Activated CD4-positive, alpha-beta memory T cell treated with anti-CD3 and anti-CD28 coated beads for 36 hours (primary cell): ENCODE measurements at regions not wholly inside any gene's neighbourhood (a gene's known extent, or its start where the extent isn't known, plus 50 kb on each side); places are given as distances from the start of the nearest gene placed in this dataset.

ENCODE experiments used
- CTCF ChIA-PET: fragments of 350-600 bp; sonication (Branson Sonifier 250); formaldehyde crosslinking; loops from one replicate; lab custom pipeline; 2021; ENCODE audit warnings: antibody characterized with exemption, inconsistent platforms; lab: Charles Lee
- POLR2A ChIA-PET: fragments of 350-600 bp; sonication (Branson Sonifier 250); formaldehyde crosslinking; loops from one replicate; lab custom pipeline; 2021; ENCODE audit warnings: antibody characterized with exemption; lab: Charles Lee
- DNase-seq: peaks from one replicate; pipeline ENCODE4 v3.0.0-alpha.2; 2020
- H3K27ac Mint-ChIP-seq: one replicate; pipeline ENCODE4 v1.8.0; 2021; ENCODE audit warnings: mixed read lengths
- H3K27me3 Mint-ChIP-seq: one replicate; pipeline ENCODE4 v1.8.0; 2021; ENCODE audit warnings: mixed read lengths
- H3K36me3 Mint-ChIP-seq: one replicate; pipeline ENCODE4 v1.8.0; 2021; ENCODE audit warnings: mixed read lengths
- H3K4me1 Mint-ChIP-seq: one replicate; pipeline ENCODE4 v1.8.0; 2021; ENCODE audit warnings: low read depth, mixed read lengths
- H3K4me3 Mint-ChIP-seq: one replicate; pipeline ENCODE4 v1.8.0; 2021; ENCODE audit warnings: mild to moderate bottlenecking, mixed read lengths
- H3K9me3 Mint-ChIP-seq: one replicate; pipeline ENCODE4 v1.8.0; 2021; ENCODE audit warnings: mixed read lengths
- intact Hi-C: fragments of 100-400 bp; cut with micrococcal nuclease; formaldehyde crosslinking; loops from one replicate; pipeline ENCODE4 v1.15.1; 2023

- no peaks in the 10 kb centered on the region for H3K36me3 Mint-ChIP-seq
- H3K27ac Mint-ChIP-seq = no peak overlapping the region
- POLR2A ChIA-PET = no interaction called here
Measured at GRCh38 chr4:120636120-120636630, 286.4 kb downstream of the PRDM5 start.

GRCh38 chr4:120633810-120634209, 288.7 kb downstream of the PRDM5 start:
- peaks cover 3% of the 10 kb centered on the region for H3K9me3 Mint-ChIP-seq
- H3K27me3 Mint-ChIP-seq = no peaks in the 10 kb centered on the region
- H3K4me1 Mint-ChIP-seq = peaks cover 3% of the 10 kb centered on the region
- no peak overlapping the region for H3K4me3 Mint-ChIP-seq
- POLR2A ChIA-PET = no interaction called here
- DNase-seq = no peak
- H3K27ac Mint-ChIP-seq = no peak overlapping the region
- H3K36me3 Mint-ChIP-seq = no peaks in the 10 kb centered on the region
- CTCF ChIA-PET = no interaction called here
- intact Hi-C loops = no loop called here

More at GRCh38 chr4:120636120-120636630, 286.4 kb downstream of the PRDM5 start:
- Mint-ChIP-seq H3K4me3 (no peak overlapping the region), H3K27me3 (no peaks in the 10 kb centered on the region), H3K9me3 (no peaks in the 10 kb centered on the region), H3K4me1 (peaks cover 3% of the 10 kb centered on the region)
- CTCF ChIA-PET = no interaction called here
- no peak for DNase-seq
- intact Hi-C loops = no loop called here

GRCh38 chr4:120630427-120630826, 292.1 kb downstream of the PRDM5 start:
- Mint-ChIP-seq H3K9me3 (peaks cover 6% of the 10 kb centered on the region), H3K27me3 (no peaks in the 10 kb centered on the region), H3K36me3 (no peaks in the 10 kb centered on the region), H3K4me3 (no peak overlapping the region), H3K27ac (no peak overlapping the region), H3K4me1 (no peaks in the 10 kb centered on the region)
- intact Hi-C loops = no loop called here
- no peak for DNase-seq
- CTCF ChIA-PET = no interaction called here
- POLR2A ChIA-PET = no interaction called here

- H3K27ac Mint-ChIP-seq = no peak overlapping the region
- H3K9me3 Mint-ChIP-seq = peaks cover 6% of the 10 kb centered on the region
- H3K36me3 Mint-ChIP-seq = no peaks in the 10 kb centered on the region
- no peaks in the 10 kb centered on the region for H3K27me3 Mint-ChIP-seq
- intact Hi-C loops = no loop called here
- POLR2A ChIA-PET = no interaction called here
- no peak overlapping the region for H3K4me3 Mint-ChIP-seq
- H3K4me1 Mint-ChIP-seq = no peaks in the 10 kb centered on the region
- CTCF ChIA-PET = no interaction called here
- DNase-seq = no peak
Measured at GRCh38 chr4:120629546-120630108, 292.9 kb downstream of the PRDM5 start.

- H3K36me3 Mint-ChIP-seq = no peaks in the 10 kb centered on the region
Measured at GRCh38 chr4:120622601-120623000, 299.9 kb downstream of the PRDM5 start.

GRCh38 chr4:120617171-120617570, 305.4 kb downstream of the PRDM5 start:
- H3K27me3 Mint-ChIP-seq = no peaks in the 10 kb centered on the region
- no peak overlapping the region for H3K27ac Mint-ChIP-seq
- intact Hi-C loops = no loop called here
- ChIA-PET POLR2A (no interaction called here), CTCF (no interaction called here)
- H3K4me3 Mint-ChIP-seq = no peak overlapping the region
- H3K9me3 Mint-ChIP-seq = no peaks in the 10 kb centered on the region
- no peak for DNase-seq
- H3K4me1 Mint-ChIP-seq = no peaks in the 10 kb centered on the region
- H3K36me3 Mint-ChIP-seq = no peaks in the 10 kb centered on the region

More at GRCh38 chr4:120622601-120623000, 299.9 kb downstream of the PRDM5 start:
- Mint-ChIP-seq H3K9me3 (no peaks in the 10 kb centered on the region), H3K4me3 (no peak overlapping the region), H3K4me1 (no peaks in the 10 kb centered on the region), H3K27me3 (no peaks in the 10 kb centered on the region), H3K27ac (no peak overlapping the region)
- CTCF ChIA-PET = no interaction called here
- no peak for DNase-seq
- POLR2A ChIA-PET = no interaction called here
- intact Hi-C loops = no loop called here

- DNase-seq = no peak
- H3K4me1 Mint-ChIP-seq = no peaks in the 10 kb centered on the region
- no peak overlapping the region for H3K27ac Mint-ChIP-seq
- no peak overlapping the region for H3K4me3 Mint-ChIP-seq
- no peaks in the 10 kb centered on the region for H3K36me3 Mint-ChIP-seq
- H3K27me3 Mint-ChIP-seq = no peaks in the 10 kb centered on the region
- intact Hi-C loops = no loop called here
- H3K9me3 Mint-ChIP-seq = no peaks in the 10 kb centered on the region
- ChIA-PET CTCF (no interaction called here), POLR2A (no interaction called here)
Measured at GRCh38 chr4:120616041-120616440, 306.5 kb downstream of the PRDM5 start.

- Mint-ChIP-seq H3K27ac (no peak overlapping the region), H3K36me3 (no peaks in the 10 kb centered on the region), H3K27me3 (no peaks in the 10 kb centered on the region), H3K9me3 (no peaks in the 10 kb centered on the region), H3K4me1 (no peaks in the 10 kb centered on the region), H3K4me3 (no peak overlapping the region)
- DNase-seq = no peak
- intact Hi-C loops = no loop called here
- POLR2A ChIA-PET = no interaction called here
- CTCF ChIA-PET = no interaction called here
Measured at GRCh38 chr4:120613778-120614177, 308.7 kb downstream of the PRDM5 start.

GRCh38 chr4:120611092-120611491, 311.4 kb downstream of the PRDM5 start:
- intact Hi-C loops = no loop called here
- no peaks in the 10 kb centered on the region for H3K27me3 Mint-ChIP-seq
- H3K9me3 Mint-ChIP-seq = peaks cover 4% of the 10 kb centered on the region
- DNase-seq = no peak
- H3K4me1 Mint-ChIP-seq = no peaks in the 10 kb centered on the region
- POLR2A ChIA-PET = no interaction called here
- no peak overlapping the region for H3K4me3 Mint-ChIP-seq
- H3K36me3 Mint-ChIP-seq = no peaks in the 10 kb centered on the region
- CTCF ChIA-PET = no interaction called here
- no peak overlapping the region for H3K27ac Mint-ChIP-seq

- H3K9me3 Mint-ChIP-seq = no peaks in the 10 kb centered on the region
- no peaks in the 10 kb centered on the region for H3K36me3 Mint-ChIP-seq
- intact Hi-C loops = no loop called here
- no peak overlapping the region for H3K4me3 Mint-ChIP-seq
- no peaks in the 10 kb centered on the region for H3K4me1 Mint-ChIP-seq
- DNase-seq = no peak
- peaks cover 4% of the 10 kb centered on the region for H3K27me3 Mint-ChIP-seq
- ChIA-PET CTCF (no interaction called here), POLR2A (no interaction called here)
- H3K27ac Mint-ChIP-seq = no peak overlapping the region
Measured at GRCh38 chr4:120591038-120591437, 331.5 kb downstream of the PRDM5 start.

- Mint-ChIP-seq H3K9me3 (no peaks in the 10 kb centered on the region), H3K4me3 (no peak overlapping the region), H3K27ac (no peak overlapping the region), H3K36me3 (no peaks in the 10 kb centered on the region), H3K27me3 (no peaks in the 10 kb centered on the region), H3K4me1 (no peaks in the 10 kb centered on the region)
- CTCF ChIA-PET = no interaction called here
- POLR2A ChIA-PET = no interaction called here
- intact Hi-C loops = no loop called here
- no peak for DNase-seq
Measured at GRCh38 chr4:120589787-120590186, 332.7 kb downstream of the PRDM5 start.

GRCh38 chr4:120568731-120569130, 353.8 kb downstream of the PRDM5 start:
- Mint-ChIP-seq H3K4me1 (no peaks in the 10 kb centered on the region), H3K4me3 (no peak overlapping the region), H3K9me3 (no peaks in the 10 kb centered on the region), H3K27ac (no peak overlapping the region), H3K36me3 (no peaks in the 10 kb centered on the region), H3K27me3 (no peaks in the 10 kb centered on the region)
- intact Hi-C loops = no loop called here
- ChIA-PET CTCF (no interaction called here), POLR2A (no interaction called here)
- no peak for DNase-seq

- Mint-ChIP-seq H3K27ac (no peak overlapping the region), H3K9me3 (peaks cover 21% of the 10 kb centered on the region)
- intact Hi-C loops = no loop called here
Measured at GRCh38 chr4:120561648-120562047, 360.9 kb downstream of the PRDM5 start.

More at GRCh38 chr4:120561648-120562047, 360.9 kb downstream of the PRDM5 start:
- DNase-seq = no peak
- ChIA-PET POLR2A (no interaction called here), CTCF (no interaction called here)
- no peaks in the 10 kb centered on the region for H3K27me3 Mint-ChIP-seq
- no peak overlapping the region for H3K4me3 Mint-ChIP-seq
- H3K36me3 Mint-ChIP-seq = no peaks in the 10 kb centered on the region
- no peaks in the 10 kb centered on the region for H3K4me1 Mint-ChIP-seq
